ENCODE measurements at regions not wholly inside any gene's neighbourhood (a gene's known extent, or its start where the extent isn't known, plus 50 kb on each side); places are given as distances from the start of the nearest gene placed in this dataset.

- no peak for DNase-seq (ENCODE audit: low read depth, low spot score)
- in situ Hi-C loops (cut with HindIII; ENCODE audit: low pct_unique_long_range_greater_than_20kb, low sequenced_read_pairs), result no loop called here
Observed at GRCh38 chr13:85074543-85075313, 724.5 kb downstream of the SLITRK6 start.

GRCh38 chr13:85068231-85068630 is 731.0 kb downstream of the SLITRK6 start:
- no peak for DNase-seq (ENCODE audit: low read depth, low spot score)
- in situ Hi-C loops (cut with HindIII; ENCODE audit: low pct_unique_long_range_greater_than_20kb, low sequenced_read_pairs), result no loop called here

GRCh38 chr13:85040215-85040614 is 759.0 kb downstream of the SLITRK6 start:
- in situ Hi-C loops (cut with HindIII; ENCODE audit: low pct_unique_long_range_greater_than_20kb, low sequenced_read_pairs), result no loop called here
- no peak for DNase-seq (ENCODE audit: low read depth, low spot score)

- in situ Hi-C loops (cut with HindIII; ENCODE audit: low pct_unique_long_range_greater_than_20kb, low sequenced_read_pairs), result no loop called here
- no peak for DNase-seq (ENCODE audit: low read depth, low spot score)
Observed at GRCh38 chr13:85031771-85032170, 767.4 kb downstream of the SLITRK6 start.

GRCh38 chr13:85028035-85028434 is 771.2 kb downstream of the SLITRK6 start:
- in situ Hi-C loops (cut with HindIII; ENCODE audit: low pct_unique_long_range_greater_than_20kb, low sequenced_read_pairs), result no loop called here
- no peak for DNase-seq (ENCODE audit: low read depth, low spot score)

GRCh38 chr13:85019121-85019520 is 780.1 kb downstream of the SLITRK6 start:
- DNase-seq (ENCODE audit: low read depth, low spot score), result no peak
- in situ Hi-C loops (cut with HindIII; ENCODE audit: low pct_unique_long_range_greater_than_20kb, low sequenced_read_pairs), result no loop called here

- DNase-seq (ENCODE audit: low read depth, low spot score), result no peak
- in situ Hi-C loops (cut with HindIII; ENCODE audit: low pct_unique_long_range_greater_than_20kb, low sequenced_read_pairs), result no loop called here
Observed at GRCh38 chr13:85013006-85013405, 786.2 kb downstream of the SLITRK6 start.

- in situ Hi-C loops (cut with HindIII; ENCODE audit: low pct_unique_long_range_greater_than_20kb, low sequenced_read_pairs), result no loop called here
- DNase-seq (ENCODE audit: low read depth, low spot score), result no peak
Observed at GRCh38 chr13:85009447-85009846, 789.8 kb downstream of the SLITRK6 start.

GRCh38 chr13:84999252-84999651 is 800.0 kb downstream of the SLITRK6 start:
- DNase-seq (ENCODE audit: low read depth, low spot score), result no peak
- in situ Hi-C loops (cut with HindIII; ENCODE audit: low pct_unique_long_range_greater_than_20kb, low sequenced_read_pairs), result no loop called here

- in situ Hi-C loops (cut with HindIII; ENCODE audit: low pct_unique_long_range_greater_than_20kb, low sequenced_read_pairs), result no loop called here
- DNase-seq (ENCODE audit: low read depth, low spot score), result no peak
Observed at GRCh38 chr13:84998681-84999080, 800.5 kb downstream of the SLITRK6 start.

GRCh38 chr13:84997858-84998257 is 801.4 kb downstream of the SLITRK6 start:
- no peak for DNase-seq (ENCODE audit: low read depth, low spot score)
- in situ Hi-C loops (cut with HindIII; ENCODE audit: low pct_unique_long_range_greater_than_20kb, low sequenced_read_pairs), result no loop called here

- in situ Hi-C loops (cut with HindIII; ENCODE audit: low pct_unique_long_range_greater_than_20kb, low sequenced_read_pairs), result no loop called here
- DNase-seq (ENCODE audit: low read depth, low spot score), result peak; percentile 11
Observed at GRCh38 chr13:84994582-84994981, 804.6 kb downstream of the SLITRK6 start.

GRCh38 chr13:84985860-84986259 is 813.4 kb downstream of the SLITRK6 start:
- DNase-seq (ENCODE audit: low read depth, low spot score), result peak; percentile 53
- in situ Hi-C loops (cut with HindIII; ENCODE audit: low pct_unique_long_range_greater_than_20kb, low sequenced_read_pairs), result no loop called here

GRCh38 chr13:84983321-84983720 is 815.9 kb downstream of the SLITRK6 start:
- in situ Hi-C loops (cut with HindIII; ENCODE audit: low pct_unique_long_range_greater_than_20kb, low sequenced_read_pairs), result no loop called here
- DNase-seq (ENCODE audit: low read depth, low spot score), result peak; percentile 9

- in situ Hi-C loops (cut with HindIII; ENCODE audit: low pct_unique_long_range_greater_than_20kb, low sequenced_read_pairs), result no loop called here
- DNase-seq (ENCODE audit: low read depth, low spot score), result no peak
Observed at GRCh38 chr13:84980571-84980970, 818.6 kb downstream of the SLITRK6 start.

GRCh38 chr13:84978851-84979250 is 820.4 kb downstream of the SLITRK6 start:
- in situ Hi-C loops (cut with HindIII; ENCODE audit: low pct_unique_long_range_greater_than_20kb, low sequenced_read_pairs), result no loop called here
- DNase-seq (ENCODE audit: low read depth, low spot score), result no peak

- no peak for DNase-seq (ENCODE audit: low read depth, low spot score)
- in situ Hi-C loops (cut with HindIII; ENCODE audit: low pct_unique_long_range_greater_than_20kb, low sequenced_read_pairs), result no loop called here
Observed at GRCh38 chr13:84973661-84974060, 825.6 kb downstream of the SLITRK6 start.

- no peak for DNase-seq (ENCODE audit: low read depth, low spot score)
- in situ Hi-C loops (cut with HindIII; ENCODE audit: low pct_unique_long_range_greater_than_20kb, low sequenced_read_pairs), result no loop called here
Observed at GRCh38 chr13:84972907-84973306, 826.3 kb downstream of the SLITRK6 start.

GRCh38 chr13:84962849-84963248 is 836.4 kb downstream of the SLITRK6 start:
- in situ Hi-C loops (cut with HindIII; ENCODE audit: low pct_unique_long_range_greater_than_20kb, low sequenced_read_pairs), result no loop called here
- DNase-seq (ENCODE audit: low read depth, low spot score), result no peak

Data from SK-MEL-5 (cell line).